ENCODE measurements at regions not wholly inside any gene's neighbourhood (a gene's known extent, or its start where the extent isn't known, plus 50 kb on each side); places are given as distances from the start of the nearest gene placed in this dataset.

GRCh38 chr13:59514316-59514715, 649.4 kb downstream of the DIAPH3 start:
- DNase-seq (ENCODE audit: low spot score) = no peak
- Histone ChIP-seq H3K79me2 (replicated peaks; ENCODE audit: insufficient read depth) (no peaks in the 10 kb centered on the region), H3F3A (replicated peaks; ENCODE audit: low read depth) (no peaks in the 10 kb centered on the region; the same call in 1 of the 2 replicates), H3K9me2 (ENCODE audit: insufficient read depth) (peaks cover 7% of the 10 kb centered on the region; the same call in 1 of the 2 replicates), H3K27me3 (ENCODE audit: insufficient read depth) (no peaks in the 10 kb centered on the region), H3K36me3 (ENCODE audit: insufficient read depth) (no peaks in the 10 kb centered on the region), H4K20me1 (replicated peaks; ENCODE audit: insufficient read depth) (no peaks in the 10 kb centered on the region), H3K4me3 (no peak overlapping the region), H2AFZ (peak overlapping the region; percentile 63), H3K27ac (ENCODE audit: low read depth) (no peak overlapping the region), H3K4me2 (no peak overlapping the region), H3K4me1 (ENCODE audit: insufficient read depth) (no peaks in the 10 kb centered on the region)
- Mint-ChIP-seq H3K4me1 (no peaks in the 10 kb centered on the region), H3K27me3 (ENCODE audit: insufficient read depth, low read depth, poor library complexity) (peaks cover 4% of the 10 kb centered on the region), H3K36me3 (ENCODE audit: low read depth) (no peaks in the 10 kb centered on the region), H3K4me3 (no peak overlapping the region), H3K27ac (no peak overlapping the region), H3K9me3 (no peaks in the 10 kb centered on the region; the same call in 1 of the 3 replicates)
- ATAC-seq = no peak
- no peak for TF ChIP-seq EZH2phosphoT487 (IDR thresholded peaks at IDR 0.05; ENCODE audit: unreplicated experiment)
- no peak for TF ChIP-seq STAT1 (IDR thresholded peaks at IDR 0.05; ENCODE audit: unreplicated experiment)
- no peak for TF ChIP-seq POLR2AphosphoS5 (IDR thresholded peaks at IDR 0.05; ENCODE audit: low read depth)
- no peak for TF ChIP-seq ZNF114 (CRISPR knock-in tag; IDR thresholded peaks at IDR 0.05)
- no peak for TF ChIP-seq CTCF (conservative IDR thresholded peaks at IDR 0.05; ENCODE audit: low read depth in 2 of 2)
- TF ChIP-seq JUNB (IDR thresholded peaks at IDR 0.05; ENCODE audit: unreplicated experiment) = no peak
- no peak for TF ChIP-seq ZNF331 (CRISPR knock-in tag; IDR thresholded peaks at IDR 0.05; ENCODE audit: low read depth)
- no peak for TF ChIP-seq REST (IDR thresholded peaks at IDR 0.05; ENCODE audit: unreplicated experiment)
- no peak for TF ChIP-seq ETS1 (IDR thresholded peaks at IDR 0.05)
- TF ChIP-seq CREB1 (CRISPR knock-in tag; IDR thresholded peaks at IDR 0.05; ENCODE audit: low read depth) = no peak
- no peak for TF ChIP-seq EZH2 (IDR thresholded peaks at IDR 0.05; ENCODE audit: low read depth, unreplicated experiment)
- TF ChIP-seq ZNF462 (CRISPR knock-in tag; IDR thresholded peaks at IDR 0.05) = no peak
- no peak for TF ChIP-seq NANOG (IDR thresholded peaks at IDR 0.05; ENCODE audit: borderline replicate concordance)

Data from GM23338 (cell line).